Stimulated activated memory B cell treated with anti-CD40 and anti-IgM and Interleukin-4, amounts not matched to agents 10 μg/mL and 1 μg/mL and 100 μg/mL, for 72 hours (primary cell): ENCODE measurements at regions not wholly inside any gene's neighbourhood (a gene's known extent, or its start where the extent isn't known, plus 50 kb on each side); places are given as distances from the start of the nearest gene placed in this dataset.
"Not testable (repeated sequence)": the region's sequence is repeated elsewhere in the genome, so short reads cannot be mapped to it uniquely, and the experiment has no call there.

ENCODE experiments used
- ATAC-seq: fragments of 150-1000 bp; cut with Tn5 transposase; 2 replicates; pipeline ENCODE4 v1.10.0; 2021
- H3K27ac Mint-ChIP-seq: one replicate; pipeline ENCODE4 v1.8.0; 2022; ENCODE audit warnings: mild to moderate bottlenecking, mixed read lengths
- H3K27me3 Mint-ChIP-seq: one replicate; pipeline ENCODE4 v1.8.0; 2022; ENCODE audit warnings: mixed read lengths
- H3K36me3 Mint-ChIP-seq: one replicate; pipeline ENCODE4 v1.8.0; 2022; ENCODE audit warnings: mixed read lengths
- H3K4me1 Mint-ChIP-seq: one replicate; pipeline ENCODE4 v1.8.0; 2022; ENCODE audit warnings: mixed read lengths
- H3K4me3 Mint-ChIP-seq: one replicate; pipeline ENCODE4 v1.8.0; 2022; ENCODE audit warnings: mild to moderate bottlenecking, moderate library complexity, mixed read lengths
- H3K9me3 Mint-ChIP-seq: one replicate; pipeline ENCODE4 v1.8.0; 2022; ENCODE audit warnings: mixed read lengths

DNA sequence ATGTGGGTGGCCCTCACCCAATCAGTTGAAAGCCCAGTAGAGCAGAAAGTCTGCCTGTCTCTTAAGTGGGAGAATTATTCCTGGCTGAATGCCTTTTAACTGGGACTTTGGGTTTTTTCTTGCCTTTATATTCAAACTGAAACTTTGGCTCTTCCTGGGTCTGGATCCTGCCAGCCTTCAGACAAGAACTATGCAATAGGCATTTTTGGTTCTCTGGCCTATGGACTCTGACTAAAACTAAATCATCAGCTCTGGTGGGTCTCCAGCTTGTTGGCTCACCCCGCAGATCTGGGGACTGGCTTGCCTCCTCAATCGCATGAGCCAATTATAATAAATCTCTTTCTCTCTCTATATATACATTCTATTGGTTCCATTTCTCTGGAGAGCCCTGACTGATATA is 173.0 kb upstream of the IGF1 start:
- no peak for ATAC-seq
- Mint-ChIP-seq H3K27ac (no peak overlapping the region), H3K36me3 (no peaks in the 10 kb centered on the region), H3K4me1 (no peaks in the 10 kb centered on the region), H3K27me3 (no peaks in the 10 kb centered on the region), H3K4me3 (no peak overlapping the region), H3K9me3 (peaks cover 2% of the 10 kb centered on the region)

DNA sequence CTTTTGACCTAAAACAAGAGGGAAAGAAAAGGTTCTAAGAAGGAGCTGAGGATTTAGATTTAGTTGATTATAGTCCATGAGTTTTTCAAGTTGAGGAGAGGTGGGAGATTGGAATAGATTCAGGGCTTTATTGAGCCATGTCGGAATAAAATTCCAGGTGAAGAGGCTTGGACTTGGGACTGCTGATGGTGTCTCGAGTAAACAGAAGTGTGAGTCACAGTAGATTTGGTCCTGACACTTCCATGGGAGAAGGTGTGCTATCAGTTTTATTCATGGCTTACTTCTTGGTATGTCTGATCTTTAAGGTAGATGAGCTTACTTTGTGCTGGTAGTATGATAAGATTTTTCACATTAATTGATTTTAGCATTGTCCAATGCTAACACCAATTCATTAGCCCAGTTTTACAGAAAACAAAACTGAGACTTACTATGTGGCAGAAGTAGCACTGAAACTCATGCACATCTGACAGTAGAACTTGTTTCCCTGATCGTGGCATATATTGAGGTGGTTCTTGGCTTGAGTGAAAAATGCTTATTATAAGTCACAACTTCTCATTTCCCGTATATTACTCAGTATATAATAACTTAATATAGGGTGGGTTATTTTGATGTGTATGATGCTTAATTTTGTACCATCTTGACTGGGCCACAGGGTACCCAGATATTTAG is 172.4 kb upstream of the IGF1 start:
- Mint-ChIP-seq H3K4me3 (no peak overlapping the region), H3K36me3 (no peaks in the 10 kb centered on the region), H3K9me3 (no peaks in the 10 kb centered on the region), H3K27me3 (no peaks in the 10 kb centered on the region), H3K27ac (no peak overlapping the region), H3K4me1 (no peaks in the 10 kb centered on the region)
- ATAC-seq, result no peak

DNA sequence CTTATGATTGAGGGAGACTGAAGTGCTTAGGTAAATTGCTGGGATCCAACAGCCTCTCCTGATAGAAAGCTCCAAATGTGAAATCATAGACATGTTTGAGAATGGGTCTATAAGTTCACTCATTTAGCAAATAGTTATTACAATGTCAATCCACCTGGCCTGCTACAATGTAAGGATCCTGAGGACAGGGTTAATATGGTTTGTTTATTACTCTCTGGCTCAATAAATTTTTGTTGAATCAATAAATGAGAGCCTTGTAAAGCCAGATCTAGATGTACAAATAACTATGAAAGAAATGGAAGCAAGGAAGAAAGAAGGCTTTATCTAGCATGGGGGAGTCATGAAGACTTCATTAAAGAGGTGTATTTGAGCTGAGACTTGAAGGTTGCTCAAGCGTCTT is 165.6 kb upstream of the IGF1 start:
- ATAC-seq, result no peak
- Mint-ChIP-seq H3K9me3 (no peaks in the 10 kb centered on the region), H3K4me3 (no peak overlapping the region), H3K36me3 (no peaks in the 10 kb centered on the region), H3K27me3 (peaks cover 19% of the 10 kb centered on the region), H3K4me1 (no peaks in the 10 kb centered on the region), H3K27ac (no peak overlapping the region)

DNA sequence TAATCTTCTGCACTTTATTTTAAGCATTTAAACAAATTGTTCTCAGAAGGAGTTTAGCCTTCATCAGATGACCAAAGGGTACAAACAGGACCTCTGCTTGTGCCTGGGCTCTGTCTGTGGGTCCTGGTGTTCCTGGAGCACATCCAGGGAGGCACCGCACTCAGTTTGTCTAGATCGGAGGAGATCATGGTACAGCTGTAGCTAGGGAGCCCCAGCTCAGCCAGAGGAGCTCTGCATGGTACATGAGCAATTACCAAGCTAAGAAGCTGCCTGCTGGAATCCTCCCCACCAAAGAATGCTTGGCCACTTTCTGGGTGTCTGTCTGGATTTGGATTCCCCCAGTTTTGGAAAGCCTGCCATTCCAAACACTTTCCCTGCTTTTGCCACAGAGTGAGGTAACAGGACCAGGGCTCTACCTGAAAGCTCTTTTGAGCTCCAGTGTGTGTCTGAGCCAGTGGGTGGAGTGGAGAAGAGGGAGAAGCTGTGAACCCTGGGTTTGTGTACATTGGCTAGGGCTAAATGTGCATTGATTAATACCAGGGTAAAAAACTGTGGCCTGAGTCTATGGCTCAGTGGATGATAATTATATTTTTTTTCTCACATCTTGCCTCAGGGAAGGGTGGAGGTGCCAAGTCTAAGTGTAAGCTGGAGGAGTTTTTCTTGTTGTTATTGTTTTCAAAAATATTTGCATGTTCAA is 163.7 kb upstream of the IGF1 start:
- peak; percentile 24 for ATAC-seq
- Mint-ChIP-seq H3K9me3 (peaks cover 6% of the 10 kb centered on the region), H3K4me1 (no peaks in the 10 kb centered on the region), H3K27me3 (peaks cover 28% of the 10 kb centered on the region), H3K4me3 (no peak overlapping the region), H3K36me3 (no peaks in the 10 kb centered on the region), H3K27ac (no peak overlapping the region)

DNA sequence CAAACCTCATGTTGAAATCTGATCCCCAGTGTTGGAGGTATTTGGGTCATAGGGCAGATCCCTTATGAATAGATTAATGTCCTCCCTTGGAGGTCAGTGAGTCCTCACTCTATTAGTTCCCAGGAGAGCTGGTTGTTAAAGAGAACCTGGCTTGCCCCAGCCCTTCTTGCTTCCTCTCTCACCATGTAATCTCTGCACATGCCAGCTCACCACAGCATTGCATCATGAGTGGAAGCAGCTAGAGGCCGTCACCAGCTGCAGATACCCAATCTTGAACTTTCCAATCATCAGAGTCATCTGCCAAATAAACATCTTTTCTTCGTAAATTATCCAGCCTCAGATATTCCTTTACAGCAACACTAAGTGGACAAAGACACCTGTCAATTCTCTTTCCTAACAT is 161.8 kb upstream of the IGF1 start:
- H3K4me3 Mint-ChIP-seq, result no peak overlapping the region
- no peaks in the 10 kb centered on the region for H3K4me1 Mint-ChIP-seq
- peaks cover 6% of the 10 kb centered on the region for H3K9me3 Mint-ChIP-seq
- H3K36me3 Mint-ChIP-seq, result no peaks in the 10 kb centered on the region
- H3K27me3 Mint-ChIP-seq, result peaks cover 23% of the 10 kb centered on the region
- no peak for ATAC-seq
- no peak overlapping the region for H3K27ac Mint-ChIP-seq

DNA sequence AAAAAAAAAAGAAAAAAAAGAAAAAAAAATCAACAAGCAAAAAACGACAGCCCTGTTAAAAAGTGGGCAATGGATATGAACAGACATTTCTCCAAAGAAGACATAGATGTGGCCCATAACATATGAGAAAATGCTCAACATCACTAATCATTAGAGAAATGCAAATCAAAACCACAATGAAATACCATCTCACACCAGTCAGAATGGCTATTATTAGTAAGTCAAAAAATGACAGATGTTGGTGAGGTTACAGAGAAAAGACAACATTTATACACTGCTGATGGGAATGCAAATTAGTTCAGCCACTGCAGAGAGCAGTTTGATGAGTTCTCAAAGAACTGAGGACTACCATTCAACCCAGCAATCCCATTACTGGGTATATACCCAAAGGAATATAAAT is 160.3 kb upstream of the IGF1 start:
- H3K4me3 Mint-ChIP-seq, H3K9me3 Mint-ChIP-seq, H3K4me1 Mint-ChIP-seq, H3K36me3 Mint-ChIP-seq, ATAC-seq, H3K27ac Mint-ChIP-seq, H3K27me3 Mint-ChIP-seq: not testable (repeated sequence)

DNA sequence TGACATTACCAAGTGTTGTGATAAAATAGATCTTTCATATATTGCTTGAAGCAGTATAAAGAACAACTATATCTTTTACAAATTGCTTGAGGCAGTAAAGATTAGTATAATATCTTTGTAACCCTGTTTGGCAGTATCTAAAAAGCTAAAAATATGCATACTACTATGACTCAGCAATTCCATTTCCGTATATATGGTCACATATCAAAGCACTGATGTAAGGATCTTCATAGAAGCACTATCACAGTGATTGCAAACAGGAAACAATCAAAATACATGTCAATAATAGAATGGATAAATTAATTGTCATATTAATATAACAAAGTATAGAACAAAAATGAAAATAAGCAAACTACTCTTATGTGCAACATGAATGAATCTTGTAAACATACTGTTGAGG is 158.4 kb upstream of the IGF1 start:
- Mint-ChIP-seq H3K4me1 (no peaks in the 10 kb centered on the region), H3K27me3 (peaks cover 9% of the 10 kb centered on the region)

DNA sequence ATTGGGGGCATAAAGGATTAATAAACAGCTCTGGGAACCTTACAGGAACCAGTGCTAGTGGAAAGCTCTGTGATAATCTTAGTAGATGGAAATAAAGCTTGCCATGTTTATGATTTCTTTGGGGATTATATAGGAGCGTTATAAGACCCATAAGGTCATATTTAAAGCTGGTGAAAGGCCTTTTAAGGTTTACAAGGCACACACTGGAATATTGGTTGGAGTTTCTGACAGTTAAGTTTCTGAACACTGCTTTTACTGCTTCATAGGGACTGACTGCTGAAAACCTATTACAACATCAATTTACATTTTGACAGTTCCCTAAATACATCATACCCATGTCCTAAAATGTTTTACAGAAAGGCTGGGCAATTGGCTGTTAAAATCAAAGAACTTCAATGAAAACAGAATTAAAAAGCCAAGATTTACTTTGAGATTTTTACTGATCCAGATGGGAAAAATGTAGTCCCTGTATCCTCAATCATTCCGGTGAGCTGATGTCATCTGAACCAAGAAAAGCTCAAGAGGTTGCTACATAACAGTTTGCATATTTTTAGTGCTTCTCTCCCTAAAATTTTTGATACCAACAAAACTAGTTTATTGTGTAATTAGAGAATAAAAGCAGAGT is 153.7 kb upstream of the IGF1 start:
- Mint-ChIP-seq H3K27ac (no peak overlapping the region), H3K4me3 (no peak overlapping the region), H3K9me3 (peaks cover under 1% of the 10 kb centered on the region), H3K36me3 (no peaks in the 10 kb centered on the region), H3K27me3 (no peaks in the 10 kb centered on the region), H3K4me1 (no peaks in the 10 kb centered on the region)
- no peak for ATAC-seq

More for the DNA sequence above, 158.4 kb upstream of the IGF1 start:
- no peaks in the 10 kb centered on the region for H3K36me3 Mint-ChIP-seq
- H3K27ac Mint-ChIP-seq, result no peak overlapping the region
- no peak overlapping the region for H3K4me3 Mint-ChIP-seq
- no peak for ATAC-seq
- peaks cover 6% of the 10 kb centered on the region for H3K9me3 Mint-ChIP-seq

DNA sequence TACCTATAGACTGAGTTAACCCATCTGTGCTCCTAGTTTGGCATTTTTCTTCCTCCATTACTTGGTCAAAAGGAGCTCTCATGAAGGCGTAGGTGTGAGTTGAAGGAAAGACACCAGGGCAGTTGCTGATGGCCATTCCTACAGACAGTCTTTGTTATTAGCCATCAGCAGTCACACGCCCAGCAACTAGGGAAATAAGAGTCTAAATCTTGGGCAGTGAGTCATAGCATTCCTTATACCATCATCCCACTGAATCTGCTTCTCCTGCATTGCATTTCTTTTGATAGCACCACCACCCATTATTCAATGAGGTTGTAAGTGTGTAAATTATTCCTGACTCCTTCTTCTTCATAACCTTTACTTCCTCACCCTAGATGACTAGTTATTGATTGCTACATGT is 150.9 kb upstream of the IGF1 start:
- Mint-ChIP-seq H3K36me3 (no peaks in the 10 kb centered on the region), H3K4me3 (no peak overlapping the region), H3K27ac (no peak overlapping the region), H3K9me3 (peaks cover 4% of the 10 kb centered on the region), H3K4me1 (no peaks in the 10 kb centered on the region), H3K27me3 (no peaks in the 10 kb centered on the region)
- ATAC-seq, result no peak

DNA sequence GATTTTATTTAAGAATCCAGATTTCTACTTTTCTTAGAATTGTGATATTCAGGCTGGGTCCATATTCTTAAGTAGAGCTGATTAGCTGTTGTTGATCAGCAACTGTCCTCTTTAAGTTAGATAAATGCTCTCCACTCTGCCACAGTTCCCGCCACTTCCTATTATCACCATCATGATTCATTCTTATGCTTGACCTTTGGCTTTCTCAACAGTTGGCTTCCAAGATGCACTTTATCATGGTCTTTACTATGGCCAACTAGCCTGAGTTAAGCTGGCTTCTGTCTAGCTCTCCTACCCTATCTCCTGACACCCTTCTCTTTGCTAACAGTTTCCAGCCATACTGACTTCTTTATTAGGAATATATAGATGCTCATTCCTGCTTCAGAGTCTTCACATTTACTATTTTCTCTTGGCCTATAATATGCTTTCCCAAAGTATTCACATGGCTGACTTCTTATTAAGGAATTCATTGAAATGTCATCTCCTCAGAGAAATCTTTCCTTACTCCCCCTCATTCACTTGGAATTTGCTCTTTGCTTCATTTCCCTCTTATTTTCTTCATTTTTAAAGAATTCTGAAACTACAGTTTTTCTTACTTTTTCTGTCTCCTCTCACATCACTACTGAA is 149.0 kb upstream of the IGF1 start:
- no peak for ATAC-seq
- H3K4me1 Mint-ChIP-seq, result no peaks in the 10 kb centered on the region
- H3K9me3 Mint-ChIP-seq, result peaks cover 6% of the 10 kb centered on the region
- no peak overlapping the region for H3K4me3 Mint-ChIP-seq
- H3K27ac Mint-ChIP-seq, result no peak overlapping the region
- H3K27me3 Mint-ChIP-seq, result no peaks in the 10 kb centered on the region
- no peaks in the 10 kb centered on the region for H3K36me3 Mint-ChIP-seq

DNA sequence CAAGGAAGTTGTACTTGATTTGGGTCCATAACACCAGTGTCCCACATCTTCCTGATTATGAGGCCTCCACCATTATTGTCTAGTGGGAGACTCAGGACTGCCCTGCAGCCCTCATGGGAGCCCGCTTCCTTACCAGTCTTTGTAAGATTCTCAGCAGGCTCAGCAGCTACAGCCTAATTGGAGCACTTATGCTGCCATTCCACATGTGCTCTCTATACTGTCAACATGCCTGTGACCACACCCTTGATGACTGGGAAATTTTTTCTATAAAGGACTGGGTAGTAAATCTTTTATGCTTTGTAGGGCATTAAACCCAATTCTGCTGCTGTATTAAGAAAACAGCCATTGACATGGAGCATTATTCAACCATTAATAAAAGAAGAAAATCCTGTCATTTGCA is 145.5 kb upstream of the IGF1 start:
- Mint-ChIP-seq H3K9me3 (peaks cover 6% of the 10 kb centered on the region), H3K27ac (no peak overlapping the region), H3K4me1 (no peaks in the 10 kb centered on the region), H3K4me3 (no peak overlapping the region), H3K36me3 (no peaks in the 10 kb centered on the region), H3K27me3 (no peaks in the 10 kb centered on the region)
- no peak for ATAC-seq

DNA sequence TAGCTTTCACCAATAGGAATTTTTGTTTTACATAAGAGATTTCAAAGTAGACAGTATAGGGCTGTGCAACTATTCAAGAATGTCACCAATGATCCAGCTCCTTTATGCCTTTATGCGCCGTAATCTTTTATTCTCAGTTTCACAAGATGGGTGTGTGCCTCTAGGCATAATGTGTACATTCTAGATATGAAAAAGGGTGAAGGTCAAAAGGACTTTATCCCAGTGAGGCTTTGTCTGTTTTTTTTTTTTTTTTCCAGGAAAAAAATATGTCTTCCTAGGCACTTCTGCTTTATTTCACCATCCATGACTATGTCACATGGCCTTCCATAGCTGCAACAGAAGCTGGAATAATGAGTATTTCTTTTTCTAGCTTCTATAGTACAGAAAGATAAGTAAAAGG is 142.3 kb upstream of the IGF1 start:
- peaks cover 9% of the 10 kb centered on the region for H3K27me3 Mint-ChIP-seq
- no peak overlapping the region for H3K27ac Mint-ChIP-seq
- H3K36me3 Mint-ChIP-seq, result no peaks in the 10 kb centered on the region
- H3K4me1 Mint-ChIP-seq, result no peaks in the 10 kb centered on the region
- H3K4me3 Mint-ChIP-seq, result no peak overlapping the region
- H3K9me3 Mint-ChIP-seq, result peaks cover 3% of the 10 kb centered on the region
- no peak for ATAC-seq

DNA sequence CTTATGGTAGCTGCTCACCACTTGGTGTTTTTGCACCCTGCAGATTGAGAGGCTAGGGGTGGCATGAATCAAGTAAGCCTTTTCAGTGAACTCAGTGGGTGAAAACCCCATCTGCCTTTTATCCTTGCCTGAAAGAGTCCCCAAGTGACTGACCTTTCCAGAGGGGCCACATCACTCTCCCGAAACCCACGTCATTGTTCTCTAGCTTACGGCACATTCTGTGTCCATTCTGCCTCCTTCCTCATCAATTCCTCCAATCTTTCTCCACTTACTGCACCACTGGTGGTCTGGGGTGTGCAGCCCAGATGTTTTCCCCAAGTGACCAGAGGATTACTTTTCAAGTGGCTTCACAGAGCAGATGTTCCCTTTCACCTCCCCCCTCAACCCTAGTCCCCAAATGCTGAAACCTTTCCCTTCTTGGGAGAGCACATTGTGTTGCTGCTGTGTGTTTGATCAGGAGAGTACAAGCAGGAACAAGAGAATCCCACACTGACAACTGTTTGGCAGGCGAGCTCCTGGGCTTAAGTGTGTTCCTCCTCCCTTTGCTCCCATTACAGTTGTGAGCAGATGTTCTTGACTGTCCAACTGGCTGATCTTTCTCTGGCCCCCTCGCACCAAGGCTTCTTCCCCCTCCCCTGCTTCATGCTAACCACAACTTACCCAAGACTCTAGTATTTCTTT is 138.0 kb upstream of the IGF1 start:
- Mint-ChIP-seq H3K4me1 (no peaks in the 10 kb centered on the region), H3K27me3 (peaks cover 9% of the 10 kb centered on the region), H3K4me3 (no peak overlapping the region), H3K27ac (no peak overlapping the region), H3K9me3 (no peaks in the 10 kb centered on the region), H3K36me3 (no peaks in the 10 kb centered on the region)
- ATAC-seq, result no peak

DNA sequence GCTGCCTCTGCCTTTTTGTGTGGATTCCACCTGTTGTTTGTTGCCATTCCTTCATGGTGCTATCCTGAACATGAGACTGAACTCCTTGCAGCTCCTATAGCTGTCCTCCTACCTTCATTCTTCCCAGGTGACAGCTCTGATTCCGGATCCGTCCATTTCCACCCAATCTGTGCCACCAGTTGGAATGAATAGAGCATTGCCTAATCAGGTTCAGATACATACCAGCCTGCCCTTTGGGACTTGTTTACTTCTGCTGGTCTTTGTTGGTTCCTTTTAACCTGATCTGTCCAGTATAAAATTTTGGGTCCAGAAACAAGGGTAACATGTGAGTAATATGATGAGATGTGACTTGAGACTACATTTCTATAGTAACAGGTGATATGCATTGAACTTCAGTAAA is 136.3 kb upstream of the IGF1 start:
- Mint-ChIP-seq H3K27me3 (peaks cover 9% of the 10 kb centered on the region), H3K36me3 (no peaks in the 10 kb centered on the region), H3K4me1 (no peaks in the 10 kb centered on the region), H3K27ac (no peak overlapping the region), H3K9me3 (no peaks in the 10 kb centered on the region), H3K4me3 (no peak overlapping the region)
- ATAC-seq, result no peak

DNA sequence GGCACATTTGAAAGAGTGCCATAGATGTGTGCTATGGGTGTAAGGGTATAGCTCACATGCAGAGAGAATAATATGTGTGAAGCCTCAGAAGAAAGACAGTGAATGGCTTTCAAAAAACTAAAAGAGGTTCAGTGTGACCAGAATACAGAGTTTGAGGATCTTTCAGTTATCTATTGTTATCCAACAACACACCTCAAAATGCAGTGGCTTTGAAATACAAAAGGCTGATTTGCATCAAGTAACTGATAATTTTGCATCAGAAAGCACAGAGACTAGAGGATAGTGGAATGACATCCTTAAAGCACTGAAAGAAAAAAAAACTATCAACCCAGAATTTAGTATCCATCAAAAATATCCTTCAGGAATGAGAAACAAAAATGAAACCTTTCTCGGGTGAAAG is 131.6 kb upstream of the IGF1 start:
- Mint-ChIP-seq H3K36me3 (no peaks in the 10 kb centered on the region), H3K27ac (no peak overlapping the region), H3K4me1 (no peaks in the 10 kb centered on the region), H3K4me3 (no peak overlapping the region), H3K27me3 (peaks cover 15% of the 10 kb centered on the region), H3K9me3 (peaks cover 12% of the 10 kb centered on the region)
- ATAC-seq, result no peak
